ENCODE measurements at regions not wholly inside any gene's neighbourhood (a gene's known extent, or its start where the extent isn't known, plus 50 kb on each side); places are given as distances from the start of the nearest gene placed in this dataset.

GRCh38 chr2:126107883-126108282 lies 548.1 kb upstream of the GYPC start:
- Histone ChIP-seq H3K4me1 (ENCODE audit: control insufficient read depth in 2 of 3, insufficient read depth in 2 of 3, low read depth in 1 of 3, low read length in 3 of 3) (no peaks in the 10 kb centered on the region), H3K9me3 (ENCODE audit: control insufficient read depth in 2 of 3, insufficient read depth in 1 of 3, low read length in 3 of 3) (no peaks in the 10 kb centered on the region), H3K4me3 (ENCODE audit: low read length in 3 of 3) (no peak overlapping the region), H3K36me3 (ENCODE audit: control insufficient read depth in 2 of 3, insufficient read depth in 3 of 3, low read length in 3 of 3) (no peaks in the 10 kb centered on the region), H3K9ac (ENCODE audit: low read length in 3 of 3) (no peak overlapping the region), H3K27ac (ENCODE audit: low read depth in 2 of 2, low read length in 2 of 2) (no peak overlapping the region), H3K27me3 (ENCODE audit: control insufficient read depth, insufficient read depth, low read length) (no peaks in the 10 kb centered on the region)
- FAIRE-seq (no peak), DNase-seq (no peak)
- TF ChIP-seq CTCF (IDR thresholded peaks at IDR 0.05; ENCODE audit: borderline replicate concordance, extremely low read depth, insufficient read depth): no peak
- intact Hi-C loops (cut with DNase I): no loop called here

GRCh38 chr2:126115975-126116374 lies 540.0 kb upstream of the GYPC start:
- H3K27ac ChIP-seq (ENCODE audit: low read depth in 2 of 2, low read length in 2 of 2): no peak overlapping the region
- no peaks in the 10 kb centered on the region for H3K27me3 ChIP-seq (ENCODE audit: control insufficient read depth, insufficient read depth, low read length)
- no peak for FAIRE-seq
- no peaks in the 10 kb centered on the region for H3K9me3 ChIP-seq (ENCODE audit: control insufficient read depth in 2 of 3, insufficient read depth in 1 of 3, low read length in 3 of 3)
- DNase-seq: no peak
- intact Hi-C loops (cut with DNase I): no loop called here
- no peak for TF ChIP-seq CTCF (IDR thresholded peaks at IDR 0.05; ENCODE audit: borderline replicate concordance, extremely low read depth, insufficient read depth)
- H3K4me1 ChIP-seq (ENCODE audit: control insufficient read depth in 2 of 3, insufficient read depth in 2 of 3, low read depth in 1 of 3, low read length in 3 of 3): no peaks in the 10 kb centered on the region
- no peak overlapping the region for H3K9ac ChIP-seq (ENCODE audit: low read length in 3 of 3)
- no peak overlapping the region for H3K4me3 ChIP-seq (ENCODE audit: low read length in 3 of 3)
- no peaks in the 10 kb centered on the region for H3K36me3 ChIP-seq (ENCODE audit: control insufficient read depth in 2 of 3, insufficient read depth in 3 of 3, low read length in 3 of 3)

- no peaks in the 10 kb centered on the region for H3K27me3 ChIP-seq (ENCODE audit: control insufficient read depth, insufficient read depth, low read length)
- no peak overlapping the region for H3K27ac ChIP-seq (ENCODE audit: low read depth in 2 of 2, low read length in 2 of 2)
- H3K9ac ChIP-seq (ENCODE audit: low read length in 3 of 3): no peak overlapping the region
- H3K36me3 ChIP-seq (ENCODE audit: control insufficient read depth in 2 of 3, insufficient read depth in 3 of 3, low read length in 3 of 3): no peaks in the 10 kb centered on the region
- intact Hi-C loops (cut with DNase I): no loop called here
- no peak for FAIRE-seq
- no peak for DNase-seq
- H3K9me3 ChIP-seq (ENCODE audit: control insufficient read depth in 2 of 3, insufficient read depth in 1 of 3, low read length in 3 of 3): no peaks in the 10 kb centered on the region
- no peak for TF ChIP-seq CTCF (IDR thresholded peaks at IDR 0.05; ENCODE audit: borderline replicate concordance, extremely low read depth, insufficient read depth)
- no peak overlapping the region for H3K4me3 ChIP-seq (ENCODE audit: low read length in 3 of 3)
- no peaks in the 10 kb centered on the region for H3K4me1 ChIP-seq (ENCODE audit: control insufficient read depth in 2 of 3, insufficient read depth in 2 of 3, low read depth in 1 of 3, low read length in 3 of 3)
Measured at GRCh38 chr2:126117886-126118285, 538.1 kb upstream of the GYPC start.

GRCh38 chr2:126145752-126146151 lies 510.2 kb upstream of the GYPC start:
- no peaks in the 10 kb centered on the region for H3K9me3 ChIP-seq (ENCODE audit: control insufficient read depth in 2 of 3, insufficient read depth in 1 of 3, low read length in 3 of 3)
- no peaks in the 10 kb centered on the region for H3K4me1 ChIP-seq (ENCODE audit: control insufficient read depth in 2 of 3, insufficient read depth in 2 of 3, low read depth in 1 of 3, low read length in 3 of 3)
- no peak overlapping the region for H3K27ac ChIP-seq (ENCODE audit: low read depth in 2 of 2, low read length in 2 of 2)
- intact Hi-C loops (cut with DNase I): no loop called here
- H3K36me3 ChIP-seq (ENCODE audit: control insufficient read depth in 2 of 3, insufficient read depth in 3 of 3, low read length in 3 of 3): no peaks in the 10 kb centered on the region
- no peak for TF ChIP-seq CTCF (IDR thresholded peaks at IDR 0.05; ENCODE audit: borderline replicate concordance, extremely low read depth, insufficient read depth)
- FAIRE-seq: no peak
- no peak for DNase-seq
- no peak overlapping the region for H3K4me3 ChIP-seq (ENCODE audit: low read length in 3 of 3)
- H3K27me3 ChIP-seq (ENCODE audit: control insufficient read depth, insufficient read depth, low read length): no peaks in the 10 kb centered on the region
- no peak overlapping the region for H3K9ac ChIP-seq (ENCODE audit: low read length in 3 of 3)
